ENCODE measurements at regions not wholly inside any gene's neighbourhood (a gene's known extent, or its start where the extent isn't known, plus 50 kb on each side); places are given as distances from the start of the nearest gene placed in this dataset.

DNA sequence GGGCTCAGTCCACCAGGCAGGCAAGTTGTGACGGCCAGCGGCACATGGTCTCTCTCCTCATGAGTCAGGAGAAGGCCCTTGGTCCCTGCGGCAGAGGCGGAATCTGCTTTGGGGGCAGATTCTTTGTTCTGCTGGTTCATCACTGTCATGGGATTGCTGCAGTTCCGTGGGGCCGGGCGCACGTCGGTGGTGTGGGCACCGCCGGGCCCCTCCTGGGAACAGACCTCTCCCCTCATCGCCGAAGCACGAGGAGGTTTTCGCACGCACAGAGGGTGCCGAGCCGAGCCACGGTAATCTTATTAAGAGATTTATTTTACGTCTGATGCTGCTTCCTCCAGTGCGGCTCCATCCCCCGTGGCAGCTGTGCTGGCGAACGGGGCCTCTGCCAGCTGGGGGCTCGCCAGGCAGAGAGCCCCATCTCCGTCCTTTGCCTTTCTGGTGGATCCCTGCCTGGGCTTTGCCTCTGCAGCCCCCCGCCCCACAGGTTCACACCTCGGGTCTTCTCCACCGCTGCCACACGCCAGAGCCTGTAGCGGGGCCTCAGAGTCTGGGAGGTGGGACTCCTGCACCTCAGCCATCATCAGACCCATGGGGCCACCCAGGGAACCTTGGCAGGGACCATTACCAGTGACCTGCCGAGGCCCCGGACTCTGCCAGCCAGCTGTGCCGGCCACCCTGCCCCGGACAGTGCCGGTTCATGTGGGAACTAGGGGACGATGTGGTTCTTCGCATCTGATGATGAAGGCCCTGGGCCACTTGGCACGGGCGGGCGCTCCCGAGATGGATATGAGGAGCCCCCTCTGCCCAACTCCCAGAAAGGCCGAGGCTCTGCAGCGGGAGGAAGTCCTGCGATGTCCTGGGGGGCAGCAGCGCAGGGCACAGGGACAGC is 86.7 kb upstream of the NKX1-1 start:
- TF ChIP-seq YY1 (IDR thresholded peaks at IDR 0.05; ENCODE audit: insufficient read depth, insufficient read length) (no peak), SUZ12 (IDR thresholded peaks at IDR 0.05; ENCODE audit: extremely low read depth, insufficient read depth, insufficient read length) (no peak)
